PC-9 (cell line): ENCODE measurements at regions not wholly inside any gene's neighbourhood (a gene's known extent, or its start where the extent isn't known, plus 50 kb on each side); places are given as distances from the start of the nearest gene placed in this dataset.

Experiments used
- EZH2 ChIP-seq: fragments of 200-600 bp; sonication (generic); IDR thresholded peaks from 2 replicates; pipeline ENCODE4 v1.8.0; 2017; ENCODE audit warnings: antibody characterized with exemption, low read depth
- TF ChIP-seq, protein P1 (sequence below): fragments of 200-600 bp; sonication (generic); conservative IDR thresholded peaks from 2 replicates; pipeline ENCODE4 v1.6.1; 2017; ENCODE audit warnings: mixed run types, antibody characterized with exemption, mild to moderate bottlenecking, moderate library complexity

DNA sequence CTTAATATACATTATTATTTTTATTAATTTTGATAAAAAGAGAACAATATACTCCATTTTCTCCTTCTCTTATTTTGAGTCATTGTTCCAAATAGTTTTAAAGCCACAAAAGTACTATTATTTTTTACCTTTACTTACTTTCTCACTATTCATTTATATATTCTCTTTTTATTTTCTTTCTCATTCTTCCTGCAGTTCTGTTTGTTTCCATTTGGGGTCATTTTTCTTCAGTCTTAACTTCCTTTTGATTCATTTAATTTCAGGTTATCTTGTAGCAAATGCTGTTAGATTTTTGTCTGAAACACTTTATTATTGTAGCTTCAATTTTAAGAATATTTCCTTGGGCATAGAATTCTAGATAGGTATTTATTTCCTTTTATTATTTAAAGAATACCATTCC lies 438.6 kb upstream of the EPHA5 start:
- TF ChIP-seq, protein P1, sequence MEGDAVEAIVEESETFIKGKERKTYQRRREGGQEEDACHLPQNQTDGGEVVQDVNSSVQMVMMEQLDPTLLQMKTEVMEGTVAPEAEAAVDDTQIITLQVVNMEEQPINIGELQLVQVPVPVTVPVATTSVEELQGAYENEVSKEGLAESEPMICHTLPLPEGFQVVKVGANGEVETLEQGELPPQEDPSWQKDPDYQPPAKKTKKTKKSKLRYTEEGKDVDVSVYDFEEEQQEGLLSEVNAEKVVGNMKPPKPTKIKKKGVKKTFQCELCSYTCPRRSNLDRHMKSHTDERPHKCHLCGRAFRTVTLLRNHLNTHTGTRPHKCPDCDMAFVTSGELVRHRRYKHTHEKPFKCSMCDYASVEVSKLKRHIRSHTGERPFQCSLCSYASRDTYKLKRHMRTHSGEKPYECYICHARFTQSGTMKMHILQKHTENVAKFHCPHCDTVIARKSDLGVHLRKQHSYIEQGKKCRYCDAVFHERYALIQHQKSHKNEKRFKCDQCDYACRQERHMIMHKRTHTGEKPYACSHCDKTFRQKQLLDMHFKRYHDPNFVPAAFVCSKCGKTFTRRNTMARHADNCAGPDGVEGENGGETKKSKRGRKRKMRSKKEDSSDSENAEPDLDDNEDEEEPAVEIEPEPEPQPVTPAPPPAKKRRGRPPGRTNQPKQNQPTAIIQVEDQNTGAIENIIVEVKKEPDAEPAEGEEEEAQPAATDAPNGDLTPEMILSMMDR = no peak
- no peak for TF ChIP-seq EZH2
